HCEC 1CT (cell line): ENCODE measurements at regions not wholly inside any gene's neighbourhood (a gene's known extent, or its start where the extent isn't known, plus 50 kb on each side); places are given as distances from the start of the nearest gene placed in this dataset.
"Not testable (repeated sequence)": the region's sequence is repeated elsewhere in the genome, so short reads cannot be mapped to it uniquely, and the experiment has no call there.

Experiments used
- DNase-seq: peaks from one replicate; pipeline ENCODE4 v3.0.0-alpha.2; 2017

GRCh38 chr13:86038490-86038889 lies 239.3 kb upstream of the SLITRK6 start:
- no peak for DNase-seq

DNA sequence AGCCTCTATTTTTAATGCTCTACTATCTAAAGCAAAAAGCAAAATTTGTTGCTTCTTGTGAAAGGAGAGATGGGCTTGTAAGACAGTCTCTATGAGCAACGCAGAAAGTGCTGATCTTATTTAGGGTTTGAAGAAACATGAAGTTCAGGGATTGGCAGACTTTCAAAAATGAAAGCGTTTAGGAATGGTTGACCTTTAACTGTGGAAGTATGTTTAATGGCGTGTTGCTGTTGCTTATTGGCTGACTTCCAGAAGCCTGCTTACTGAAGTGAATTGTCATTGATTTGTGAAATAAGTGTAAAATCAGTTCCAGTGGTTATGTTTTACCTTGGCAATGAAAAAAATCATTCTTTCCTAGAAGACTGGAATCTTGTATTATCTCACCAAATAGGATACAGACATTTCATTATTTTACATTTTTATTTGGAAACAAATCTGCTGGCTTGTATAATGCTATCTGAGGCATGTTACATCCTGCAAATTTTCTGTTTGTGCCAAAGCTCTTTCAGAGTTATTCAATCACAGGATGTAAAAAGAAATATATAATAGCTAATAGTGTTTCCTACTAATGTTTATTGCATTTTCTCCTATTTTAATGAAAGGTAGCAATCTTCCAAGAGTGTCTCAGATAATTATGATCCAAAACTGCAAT lies 221.3 kb upstream of the SLITRK6 start:
- peak; percentile 70 for DNase-seq

DNA sequence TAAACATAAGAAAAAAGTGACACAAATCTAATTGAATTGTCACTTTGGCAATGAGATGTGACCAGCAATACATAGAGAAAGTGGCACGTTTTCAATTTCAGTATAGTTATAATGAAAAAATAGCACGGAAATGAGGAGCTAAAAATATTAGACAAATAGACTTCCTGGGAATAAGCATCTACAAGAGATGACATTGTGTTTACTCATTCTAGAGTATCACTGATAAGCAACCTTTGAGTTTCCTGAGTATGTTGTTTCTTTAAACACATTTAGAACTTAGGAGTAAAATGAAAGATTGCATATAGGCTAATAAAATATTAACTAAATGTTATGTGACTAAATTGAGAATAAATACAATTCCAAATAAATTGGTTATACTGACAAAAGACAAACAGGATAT lies 207.1 kb upstream of the SLITRK6 start:
- no peak for DNase-seq

- DNase-seq = no peak
Measured at GRCh38 chr13:86003029-86003428, 203.8 kb upstream of the SLITRK6 start.

DNA sequence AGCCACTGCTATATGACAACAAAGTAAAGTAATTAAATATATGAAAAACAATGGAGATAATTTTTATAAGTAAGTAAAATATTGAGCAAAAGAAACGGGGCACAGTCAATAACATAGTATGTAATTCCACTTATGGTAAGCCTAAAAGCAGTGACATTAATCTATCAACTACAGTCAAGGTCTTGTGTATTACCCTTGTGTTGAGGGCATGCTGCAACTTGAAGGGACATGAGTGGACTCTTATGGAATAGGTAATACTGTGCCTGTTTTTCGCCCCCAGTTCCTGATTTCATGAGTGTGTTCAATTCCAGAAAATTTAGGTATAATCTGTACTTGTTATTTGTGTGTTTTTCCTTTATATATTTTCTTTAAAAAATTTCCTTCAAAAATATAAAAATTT lies 201.3 kb upstream of the SLITRK6 start:
- no peak for DNase-seq

DNA sequence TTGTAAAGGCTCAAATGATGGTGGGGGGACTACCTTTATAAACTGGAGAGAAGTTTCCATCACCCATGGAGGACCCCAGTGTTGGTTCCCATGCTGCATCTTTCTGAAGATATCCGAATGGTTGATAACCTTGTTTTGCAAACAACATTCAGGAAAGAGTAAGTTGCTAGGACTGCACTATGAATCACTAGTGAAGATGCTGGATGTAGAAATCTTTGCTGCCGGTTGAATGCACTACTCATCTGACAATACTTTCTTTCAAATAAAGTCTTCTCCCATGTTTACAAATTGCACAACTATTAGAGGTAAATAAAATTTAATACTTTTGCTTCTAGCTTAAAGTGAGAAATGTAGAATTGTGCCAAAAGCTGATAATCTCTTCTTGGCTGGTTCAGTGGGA lies 198.4 kb upstream of the SLITRK6 start:
- DNase-seq = no peak

DNA sequence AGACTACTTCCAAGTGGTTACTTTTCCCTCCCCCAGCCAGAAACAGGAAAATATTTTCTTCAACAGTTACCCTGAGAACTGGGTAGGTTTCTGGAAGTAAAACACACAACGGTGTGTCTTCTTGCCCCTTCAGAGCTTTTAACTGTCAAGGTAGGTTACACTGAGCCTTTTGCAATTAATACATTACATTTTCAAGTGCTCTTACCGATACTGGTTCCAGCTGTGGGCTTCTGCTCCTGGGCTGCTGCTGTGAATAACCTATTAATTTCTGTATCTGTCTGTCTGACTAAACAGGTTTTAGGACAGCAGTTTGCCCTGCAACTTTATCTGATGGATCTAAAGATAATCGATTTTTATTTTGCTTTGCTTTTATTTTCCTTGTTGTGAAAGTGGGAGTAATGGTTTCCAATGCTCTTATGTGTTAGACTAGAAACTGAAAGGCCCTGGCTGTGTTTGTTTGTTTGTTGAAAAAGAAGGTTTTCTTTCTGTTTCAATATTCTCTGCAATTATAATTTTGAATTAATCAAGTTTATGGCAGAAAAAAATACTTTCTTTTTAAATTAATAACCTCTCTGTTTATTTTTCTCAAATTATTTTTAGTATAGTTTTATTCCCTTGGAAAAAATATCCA lies 196.7 kb upstream of the SLITRK6 start:
- no peak for DNase-seq

DNA sequence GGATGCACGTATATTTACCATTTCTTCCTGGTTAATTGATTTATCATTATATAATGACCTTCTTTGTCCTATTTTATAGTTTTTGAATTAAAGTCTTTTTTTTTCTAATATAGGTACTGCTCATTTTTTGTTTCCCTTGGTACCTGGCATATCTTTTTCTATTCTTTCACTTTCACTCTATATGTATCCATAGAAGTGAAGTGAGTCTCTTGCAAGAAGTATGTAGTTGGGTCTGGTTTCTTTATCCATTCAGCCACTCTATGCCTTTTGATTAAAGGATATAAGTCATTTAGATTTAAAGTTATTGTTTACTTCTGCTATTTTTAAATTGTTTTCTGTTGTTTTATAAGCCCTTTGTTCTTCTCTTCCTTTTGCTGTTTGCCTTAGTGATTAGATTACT lies 194.3 kb upstream of the SLITRK6 start:
- no peak for DNase-seq

DNA sequence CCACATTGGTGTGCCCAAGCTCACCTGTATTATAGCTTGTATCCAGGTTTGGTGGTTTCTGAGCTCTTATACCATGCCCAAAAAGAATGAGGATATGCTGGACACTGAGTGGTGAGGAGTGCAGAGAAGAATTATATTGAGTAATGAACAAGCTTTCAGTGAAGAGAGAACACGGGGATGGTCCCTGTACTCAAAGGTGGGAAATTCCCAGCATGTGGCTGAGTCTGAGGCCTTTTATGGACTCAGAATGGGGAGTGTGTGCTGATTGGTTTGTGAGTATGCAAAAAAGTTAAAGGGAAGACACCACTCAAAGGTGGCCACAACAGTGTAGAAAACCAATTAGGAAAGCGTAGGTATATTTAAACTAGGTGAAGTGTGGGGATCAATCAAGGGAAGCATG lies 191.2 kb upstream of the SLITRK6 start:
- DNase-seq = no peak

- peak; percentile 60 for DNase-seq
Measured at GRCh38 chr13:85985797-85986196, 186.6 kb upstream of the SLITRK6 start.

DNA sequence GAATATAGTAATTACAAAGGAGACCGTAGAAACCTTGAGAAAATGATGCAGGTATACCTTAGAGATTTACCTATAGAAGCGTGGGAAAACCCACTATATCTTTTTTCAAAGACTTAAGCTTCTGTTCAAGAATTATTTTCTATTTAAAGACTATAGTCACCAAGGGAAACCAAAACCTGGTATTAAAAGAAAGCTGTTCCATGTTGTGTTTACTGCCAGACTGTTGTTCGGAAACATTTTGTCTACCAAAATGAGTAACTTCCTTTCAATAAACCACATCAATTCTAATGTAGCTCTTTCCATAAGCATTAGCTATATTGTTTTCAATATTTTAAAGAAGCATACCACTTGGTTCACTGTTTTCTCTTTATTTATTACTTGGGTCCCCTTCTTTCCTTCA lies 182.9 kb upstream of the SLITRK6 start:
- DNase-seq = no peak

GRCh38 chr13:85980447-85980846 lies 181.2 kb upstream of the SLITRK6 start:
- not testable (repeated sequence) for DNase-seq

GRCh38 chr13:85976242-85976641 lies 177.0 kb upstream of the SLITRK6 start:
- no peak for DNase-seq

GRCh38 chr13:85974608-85975366 lies 175.6 kb upstream of the SLITRK6 start:
- peak; percentile 62 for DNase-seq

- DNase-seq = peak; percentile 9
Measured at GRCh38 chr13:85970727-85971126, 171.5 kb upstream of the SLITRK6 start.

DNA sequence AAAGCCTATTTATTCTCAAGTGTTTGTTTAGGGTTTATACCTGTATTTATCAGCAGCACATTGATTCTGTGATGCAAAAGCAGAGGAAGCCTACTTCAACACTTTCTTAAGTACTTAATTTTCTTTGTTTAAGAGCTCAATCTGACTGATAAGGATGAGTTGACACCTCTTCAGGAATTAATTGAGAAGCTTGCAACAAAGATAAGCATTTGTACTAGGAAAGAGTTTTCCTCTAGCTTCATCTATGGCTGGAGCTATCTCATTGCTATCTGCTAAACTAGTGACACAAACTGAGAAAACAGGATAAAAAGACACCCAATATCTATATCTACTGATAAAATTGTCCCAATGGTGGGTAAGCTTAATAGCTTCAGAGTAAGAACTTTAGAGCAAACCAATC lies 170.1 kb upstream of the SLITRK6 start:
- no peak for DNase-seq

- DNase-seq = no peak
Measured at GRCh38 chr13:85935868-85936467, 136.7 kb upstream of the SLITRK6 start.

DNA sequence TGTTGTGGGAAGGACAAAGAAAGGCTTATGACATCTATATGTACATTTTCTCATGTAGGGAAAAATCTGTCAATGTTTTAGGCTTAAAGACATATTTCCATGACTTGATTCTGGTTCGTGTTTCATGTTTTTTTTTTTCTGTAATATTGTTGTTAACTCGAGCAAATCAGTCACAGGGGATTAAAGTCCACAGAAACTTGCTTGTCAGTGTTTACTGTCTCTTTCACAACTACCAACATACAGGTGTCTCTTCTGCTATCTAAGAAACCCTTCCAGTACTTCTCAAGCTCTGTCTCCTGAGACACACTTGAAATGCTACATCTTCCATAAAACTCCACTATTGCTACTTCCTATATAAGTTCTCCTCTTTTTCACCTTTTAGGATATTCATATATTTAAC lies 130.9 kb upstream of the SLITRK6 start:
- DNase-seq = no peak

GRCh38 chr13:85910962-85911361 lies 111.7 kb upstream of the SLITRK6 start:
- no peak for DNase-seq

GRCh38 chr13:85900521-85900920 lies 101.3 kb upstream of the SLITRK6 start:
- no peak for DNase-seq

DNA sequence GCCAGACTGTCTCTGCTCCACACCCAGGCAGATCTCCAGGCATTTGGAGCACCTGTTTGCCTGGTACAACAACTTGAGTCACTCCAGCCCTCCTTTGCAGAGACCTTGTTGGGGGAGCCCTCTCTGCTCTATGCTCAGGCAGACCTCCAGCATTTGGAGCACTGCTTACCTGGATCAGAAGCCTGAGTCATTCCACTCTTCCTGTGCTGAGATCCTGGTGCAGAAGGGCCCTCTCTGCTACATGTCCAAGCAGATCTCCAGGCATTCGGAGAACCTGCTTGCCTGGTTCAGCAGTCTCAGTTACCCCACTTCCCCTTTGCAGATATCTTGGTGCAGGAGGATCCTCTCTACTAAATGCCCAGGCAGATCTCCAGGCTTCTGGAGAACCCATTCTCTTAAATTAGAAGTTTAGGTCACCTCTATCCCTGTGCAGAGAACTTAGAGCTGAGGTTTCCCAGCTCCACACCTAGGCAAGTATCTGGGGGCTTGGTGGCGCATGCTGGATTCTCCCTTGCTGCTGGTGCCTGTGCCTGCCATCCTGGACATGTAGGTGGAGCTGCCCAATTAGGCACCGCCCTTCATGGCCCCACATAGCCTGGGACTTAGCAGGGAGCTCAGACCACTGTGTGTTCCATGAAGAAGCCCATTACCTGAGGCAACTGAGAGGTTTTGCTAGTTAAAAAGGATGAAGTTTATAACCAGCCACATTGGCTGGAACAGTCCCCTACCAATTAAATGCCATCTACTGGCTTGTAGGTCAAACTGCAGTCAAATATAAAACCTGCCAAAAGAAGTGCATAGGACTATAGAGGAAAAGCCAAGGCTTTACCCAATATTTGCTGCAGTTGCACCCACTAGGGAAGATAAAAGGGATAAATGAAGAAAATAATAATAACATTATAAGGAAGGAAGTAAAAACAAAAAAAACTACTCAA lies 97.6 kb upstream of the SLITRK6 start:
- DNase-seq = no peak

DNA sequence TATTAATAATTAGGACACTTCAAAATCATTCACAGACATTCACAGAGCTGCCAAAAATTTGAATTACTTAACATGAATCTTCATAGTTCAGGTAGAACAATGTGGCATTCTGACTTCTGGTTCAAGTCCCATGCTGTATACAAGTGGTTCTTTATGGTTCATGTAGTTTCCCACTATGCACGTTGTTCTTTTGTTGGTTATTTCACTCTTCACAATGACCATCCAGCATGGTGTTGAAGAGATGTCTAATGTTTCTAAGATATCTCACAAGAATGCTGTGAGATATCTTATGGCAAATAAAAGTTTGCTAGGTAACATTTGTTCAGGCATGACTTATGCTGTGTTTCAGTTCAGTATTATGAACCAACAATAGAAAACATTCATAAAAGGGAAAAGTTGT lies 88.2 kb upstream of the SLITRK6 start:
- no peak for DNase-seq

DNA sequence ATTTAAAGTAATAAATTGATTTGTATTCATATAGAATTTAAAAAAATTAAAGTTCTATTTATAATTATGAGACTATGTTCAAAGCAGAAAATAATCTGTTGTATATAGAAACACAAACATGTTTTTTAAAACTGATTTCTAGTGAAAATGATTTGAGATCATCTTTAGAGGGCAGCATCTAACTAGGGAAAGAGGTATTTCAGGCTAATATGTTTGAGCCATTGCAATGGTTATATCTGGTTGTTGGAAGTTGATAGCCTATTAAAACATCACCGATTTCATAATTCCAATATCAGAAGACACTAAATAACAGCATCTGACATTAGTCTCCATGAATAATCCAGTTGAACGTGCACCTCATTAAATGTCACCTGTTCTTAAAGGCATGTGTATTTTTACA lies 79.8 kb upstream of the SLITRK6 start:
- DNase-seq = no peak
